Mucosa of rectum (tissue), 2 donors: ENCODE measurements at regions not wholly inside any gene's neighbourhood (a gene's known extent, or its start where the extent isn't known, plus 50 kb on each side); places are given as distances from the start of the nearest gene placed in this dataset.

Experiments used
- H3K27ac ChIP-seq, 2 donors: one replicate each; pipeline ENCODE4 v1.7.0; 2013; ENCODE audit warnings: inconsistent platforms in 2 of 2, low read depth in 2 of 2, low read length in 2 of 2
- H3K27me3 ChIP-seq, 2 donors: one replicate each; pipeline ENCODE4 v1.7.0; 2013; ENCODE audit warnings: low read length in 2 of 2; ENCODE audit not compliant: control insufficient read depth in 2 of 2, insufficient read depth in 2 of 2
- H3K36me3 ChIP-seq, 2 donors: one replicate each; pipeline ENCODE4 v1.7.0; 2013; ENCODE audit warnings: low read length in 2 of 2; ENCODE audit not compliant: control insufficient read depth in 2 of 2, insufficient read depth in 2 of 2
- H3K4me1 ChIP-seq, 2 donors: one replicate each; pipeline ENCODE4 v1.7.0; 2013; ENCODE audit warnings: low read length in 2 of 2, mild to moderate bottlenecking in 1 of 2; ENCODE audit not compliant: control insufficient read depth in 2 of 2, insufficient read depth in 2 of 2
- H3K4me3 ChIP-seq, 2 donors: one replicate each; pipeline ENCODE4 v1.7.0; 2013; ENCODE audit warnings: low read length in 2 of 2
- H3K9ac ChIP-seq, 2 donors: one replicate each; pipeline ENCODE4 v1.7.0; 2013; ENCODE audit warnings: low read length in 2 of 2, low read depth in 1 of 2, mild to moderate bottlenecking in 1 of 2
- H3K9me3 ChIP-seq, 2 donors: one replicate each; pipeline ENCODE4 v1.7.0; 2013; ENCODE audit warnings: low read length in 2 of 2; ENCODE audit not compliant: control insufficient read depth in 2 of 2
- donor health status: healthy.
- donor health status: Normal muscosa, but diverticular disease.

- Histone ChIP-seq H3K27ac (no peak overlapping the region), H3K4me3 (no peak overlapping the region), H3K4me1 (no peaks in the 10 kb centered on the region), H3K36me3 (no peaks in the 10 kb centered on the region), H3K9ac (no peak overlapping the region), H3K27me3 (no peaks in the 10 kb centered on the region), H3K9me3 (no peaks in the 10 kb centered on the region)
Observed at GRCh38 chr3:14345496-14346150, 56.8 kb upstream of the SLC6A6 start.

DNA sequence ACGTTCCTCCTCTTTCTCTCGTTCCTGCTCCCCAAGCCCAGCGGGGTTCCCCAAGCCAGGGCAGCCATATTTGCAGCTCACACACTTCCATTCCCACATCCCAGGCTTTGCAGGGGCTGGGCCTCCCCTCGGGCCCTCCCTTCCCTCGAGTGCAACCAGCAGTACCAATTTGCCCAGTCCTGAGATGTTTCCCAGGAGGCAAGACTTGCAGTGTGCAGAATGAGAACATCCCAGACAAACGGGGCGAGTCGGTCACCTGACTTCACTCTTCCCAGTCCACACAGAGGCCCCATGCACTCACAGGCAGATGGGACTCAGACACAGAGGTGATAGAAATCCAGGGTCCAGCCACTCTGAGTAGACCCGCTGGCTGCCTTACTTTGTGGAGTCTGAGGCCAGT lies 56.2 kb upstream of the SLC6A6 start:
- no peak overlapping the region for H3K9ac ChIP-seq

GRCh38 chr3:14346642-14347041 lies 55.8 kb upstream of the SLC6A6 start:
- Histone ChIP-seq H3K9ac (no peak overlapping the region), H3K27ac (no peak overlapping the region), H3K36me3 (no peaks in the 10 kb centered on the region), H3K4me1 (no peaks in the 10 kb centered on the region), H3K4me3 (no peak overlapping the region), H3K9me3 (no peaks in the 10 kb centered on the region), H3K27me3 (no peaks in the 10 kb centered on the region)

More for the DNA sequence above, 56.2 kb upstream of the SLC6A6 start:
- Histone ChIP-seq H3K9me3 (no peaks in the 10 kb centered on the region), H3K36me3 (no peaks in the 10 kb centered on the region), H3K27me3 (no peaks in the 10 kb centered on the region), H3K4me1 (no peaks in the 10 kb centered on the region), H3K4me3 (no peak overlapping the region), H3K27ac (no peak overlapping the region)

GRCh38 chr3:14347110-14347509 lies 55.3 kb upstream of the SLC6A6 start:
- Histone ChIP-seq H3K36me3 (no peaks in the 10 kb centered on the region), H3K27ac (no peak overlapping the region), H3K9me3 (no peaks in the 10 kb centered on the region), H3K4me1 (no peaks in the 10 kb centered on the region), H3K9ac (no peak overlapping the region), H3K4me3 (no peak overlapping the region), H3K27me3 (no peaks in the 10 kb centered on the region)

- H3K4me3 ChIP-seq = no peak overlapping the region
- H3K4me1 ChIP-seq = no peaks in the 10 kb centered on the region
- no peak overlapping the region for H3K27ac ChIP-seq
- H3K9ac ChIP-seq = no peak overlapping the region
- no peaks in the 10 kb centered on the region for H3K27me3 ChIP-seq
- H3K9me3 ChIP-seq = no peaks in the 10 kb centered on the region
- no peaks in the 10 kb centered on the region for H3K36me3 ChIP-seq
Observed at GRCh38 chr3:14351617-14352001, 50.8 kb upstream of the SLC6A6 start.

DNA sequence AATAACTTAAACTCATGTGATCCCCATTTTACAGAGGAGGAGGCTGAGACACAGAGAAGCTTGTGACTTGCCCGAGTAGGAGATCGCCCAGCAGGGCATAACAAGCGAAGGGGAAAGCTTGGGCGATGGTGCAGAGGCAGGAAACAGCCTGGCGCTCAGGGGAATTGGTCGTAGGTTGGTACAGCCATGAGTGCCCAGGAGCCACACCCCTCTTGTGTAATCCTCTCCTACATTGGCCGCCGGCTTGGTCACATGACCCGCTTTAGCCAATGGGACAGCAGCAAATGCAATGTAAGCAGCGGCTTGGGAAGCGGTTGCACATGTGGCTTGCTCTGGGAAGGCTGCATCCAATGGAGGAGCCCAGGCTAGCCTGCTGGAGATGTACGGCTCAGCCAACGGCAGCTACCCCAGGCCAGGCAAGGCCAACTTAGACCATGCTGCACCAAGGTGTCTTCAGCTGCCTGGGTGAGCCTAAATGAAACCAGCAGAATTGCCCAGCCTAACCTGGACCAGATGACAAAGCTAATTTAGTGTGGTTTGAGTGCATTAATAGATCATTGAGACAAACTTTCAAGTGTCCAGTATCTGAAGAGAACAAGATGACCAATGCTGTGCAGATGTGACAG lies 50.3 kb upstream of the SLC6A6 start:
- no peaks in the 10 kb centered on the region for H3K27me3 ChIP-seq
- no peaks in the 10 kb centered on the region for H3K9me3 ChIP-seq
- H3K27ac ChIP-seq = no peak overlapping the region
- no peaks in the 10 kb centered on the region for H3K36me3 ChIP-seq
- no peaks in the 10 kb centered on the region for H3K4me1 ChIP-seq
- no peak overlapping the region for H3K4me3 ChIP-seq
- H3K9ac ChIP-seq = no peak overlapping the region
